ENCODE measurements at regions not wholly inside any gene's neighbourhood (a gene's known extent, or its start where the extent isn't known, plus 50 kb on each side); places are given as distances from the start of the nearest gene placed in this dataset.
A peak's percentile ranks its signal among the peaks of the same experiment; 100 is the strongest.
"Not testable (repeated sequence)": the region's sequence is repeated elsewhere in the genome, so short reads cannot be mapped to it uniquely, and the experiment has no call there.

DNA sequence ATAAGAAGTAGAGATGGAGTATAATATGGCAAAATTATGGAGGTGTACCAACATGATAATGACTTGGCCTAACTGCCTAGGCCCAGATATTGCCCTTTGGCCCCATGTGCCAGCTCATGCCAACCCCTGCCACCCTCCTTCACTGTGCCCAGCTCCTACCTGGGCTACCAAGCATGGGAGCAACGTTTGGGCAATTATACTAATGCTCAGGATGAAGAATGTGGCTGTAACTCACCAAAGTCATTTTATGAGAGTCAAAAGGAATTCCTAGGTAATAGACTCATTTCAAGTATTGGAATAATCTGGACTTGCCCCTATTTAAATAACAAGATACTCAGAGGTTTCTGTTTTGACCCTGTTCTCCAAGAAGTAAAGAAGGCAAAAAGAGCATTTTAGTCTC is 240.2 kb upstream of the IL12A start:
- no peak for DNase-seq

DNA sequence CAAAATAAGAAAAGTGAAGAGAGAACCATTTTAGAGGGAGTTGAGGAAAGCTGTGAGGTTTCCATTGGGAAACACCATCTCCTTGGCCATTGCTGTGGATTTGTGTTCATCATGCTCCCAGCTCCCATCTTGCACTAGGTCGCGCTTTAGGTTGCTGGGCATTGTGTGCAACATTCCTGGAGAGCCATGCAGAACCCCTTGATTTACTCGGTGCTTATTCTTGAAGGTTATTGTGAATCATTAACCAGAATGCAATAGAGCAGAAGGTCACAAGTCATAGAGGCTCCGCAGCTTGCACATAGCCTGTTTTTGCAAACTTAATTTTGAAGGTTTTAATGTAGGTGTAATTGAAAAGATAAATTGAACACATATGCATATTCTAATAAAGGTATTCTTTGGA is 239.2 kb upstream of the IL12A start:
- DNase-seq, result no peak

DNA sequence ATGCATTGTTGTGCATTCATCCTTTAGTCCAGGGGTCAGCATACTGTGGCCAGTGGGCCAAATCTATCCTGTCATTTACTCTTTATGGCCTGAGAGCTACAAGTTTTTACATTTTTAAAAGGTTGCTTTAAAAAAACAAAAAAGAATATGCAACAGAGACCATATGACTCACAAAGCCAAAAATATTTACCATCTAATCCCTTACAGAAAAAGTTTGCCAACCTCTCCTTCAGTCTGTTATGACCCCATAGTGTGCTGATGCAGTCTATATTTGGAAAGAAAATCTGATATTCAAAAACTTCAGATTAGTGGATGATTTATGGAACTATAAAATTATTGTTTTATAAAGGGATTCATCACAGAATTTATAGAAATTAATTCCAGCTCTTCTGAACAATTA is 237.5 kb upstream of the IL12A start:
- no peak for DNase-seq

DNA sequence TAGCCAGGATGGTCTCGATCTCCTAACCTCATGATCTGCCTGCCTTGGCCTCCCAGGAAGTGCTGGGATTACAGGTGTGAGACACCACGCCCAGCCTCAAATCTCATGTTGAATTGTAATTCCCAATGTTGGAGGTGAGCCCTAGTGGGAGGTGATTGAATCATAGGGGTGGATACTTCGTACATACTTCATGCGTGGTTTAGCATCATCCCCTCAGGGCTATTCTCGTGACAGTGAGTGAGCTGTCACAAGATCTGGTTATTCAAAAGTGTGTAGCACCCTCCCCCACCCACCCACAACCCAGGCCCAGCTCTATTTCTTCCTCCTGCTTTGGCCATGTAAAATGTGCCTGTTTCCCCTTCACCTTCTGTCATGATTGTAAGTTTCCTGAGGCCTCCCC is 236.9 kb upstream of the IL12A start:
- DNase-seq, result no peak

DNA sequence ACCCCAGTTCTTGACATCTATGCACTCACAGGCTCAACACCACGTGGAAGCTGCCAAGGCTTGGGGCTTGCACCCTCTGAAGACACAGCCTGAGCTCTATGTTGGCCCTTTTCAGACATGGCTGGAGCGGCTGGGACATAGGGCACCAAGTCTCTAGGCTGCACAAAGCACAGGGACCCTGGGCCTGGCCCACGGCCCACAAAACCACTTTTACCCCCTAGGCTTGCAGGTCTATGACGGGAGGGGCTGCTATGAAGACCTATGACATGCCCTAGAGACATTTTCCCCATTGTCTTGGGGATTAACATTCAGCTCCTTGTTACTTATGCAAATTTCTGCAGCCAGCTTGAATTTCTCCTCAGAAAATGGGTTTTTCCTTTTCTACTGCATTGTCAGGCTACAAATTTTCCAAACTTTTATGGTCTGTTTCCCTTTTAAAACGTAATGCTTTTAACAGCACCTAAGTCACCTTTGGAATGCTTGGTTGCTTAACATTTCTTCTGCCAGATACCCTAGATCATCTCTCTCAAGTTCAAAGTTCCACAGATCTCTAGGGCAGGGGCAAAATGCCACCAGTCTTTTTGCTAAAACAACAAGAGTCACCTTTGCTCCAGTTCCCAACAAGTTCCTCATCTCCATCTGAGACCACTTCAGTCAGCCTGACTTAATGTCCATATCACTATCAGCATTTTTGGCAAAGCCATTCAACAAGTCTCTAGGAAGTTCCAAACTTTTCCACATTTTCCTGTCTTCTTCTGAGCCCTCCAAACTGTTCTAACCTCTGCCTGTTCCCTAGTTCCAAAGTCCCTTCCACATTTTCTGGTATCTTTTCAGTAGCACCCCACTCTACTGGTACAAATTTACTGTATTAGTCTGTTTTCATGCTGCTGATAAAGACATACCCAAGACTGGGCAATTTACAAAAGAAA is 232.1 kb upstream of the IL12A start:
- not testable (repeated sequence) for DNase-seq

DNA sequence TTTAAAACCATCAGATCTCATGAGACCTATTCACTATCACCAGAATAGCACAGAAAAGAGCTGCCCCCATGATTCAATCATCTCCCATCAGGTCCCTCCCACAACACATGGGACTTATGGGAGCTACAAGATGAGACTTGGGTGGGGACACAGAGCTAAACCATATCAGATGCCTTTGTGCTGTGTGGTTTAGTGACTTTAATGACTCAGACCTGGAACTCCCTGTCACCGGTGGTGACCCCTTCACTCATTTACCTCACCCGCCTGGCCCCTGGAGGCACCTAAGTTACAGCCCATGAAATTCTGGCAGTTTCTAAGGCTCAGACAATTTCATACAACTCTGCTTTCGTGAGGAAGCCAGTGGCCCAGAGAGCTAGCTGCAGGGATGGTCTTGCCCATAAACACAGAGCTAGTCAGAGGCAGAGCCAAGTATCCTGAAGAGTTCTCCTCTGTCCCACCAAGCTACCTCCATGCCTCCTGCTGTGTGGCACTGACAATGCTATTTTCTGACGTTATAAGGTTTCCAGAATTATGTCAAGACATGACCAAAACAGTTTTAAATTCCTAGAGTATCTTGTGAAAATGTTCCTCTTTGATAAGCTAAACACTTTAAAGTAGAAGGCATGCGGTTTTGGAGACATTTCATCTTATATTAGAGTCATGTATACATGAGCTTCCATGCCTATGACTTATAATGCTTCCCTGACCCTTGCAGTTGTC is 231.1 kb upstream of the IL12A start:
- DNase-seq, result no peak

DNA sequence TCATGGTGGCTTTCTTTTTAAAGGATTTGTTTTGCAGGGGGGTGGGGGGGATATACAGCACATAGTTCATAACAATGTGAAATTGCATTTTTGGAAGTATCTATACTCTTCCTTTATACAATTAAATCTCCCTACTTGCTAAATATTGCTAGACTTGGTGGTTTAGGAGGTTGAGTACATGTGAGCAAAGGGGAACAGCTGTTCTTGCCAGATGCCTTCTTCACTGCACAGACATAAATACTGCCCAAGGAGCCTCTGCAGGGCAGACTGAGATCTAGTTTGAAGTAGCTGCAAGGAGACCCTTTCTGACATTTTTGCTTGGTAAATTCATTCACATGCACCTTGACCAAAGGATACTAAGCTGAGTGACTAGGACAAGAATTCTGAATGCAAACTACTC is 228.6 kb upstream of the IL12A start:
- no peak for DNase-seq

DNA sequence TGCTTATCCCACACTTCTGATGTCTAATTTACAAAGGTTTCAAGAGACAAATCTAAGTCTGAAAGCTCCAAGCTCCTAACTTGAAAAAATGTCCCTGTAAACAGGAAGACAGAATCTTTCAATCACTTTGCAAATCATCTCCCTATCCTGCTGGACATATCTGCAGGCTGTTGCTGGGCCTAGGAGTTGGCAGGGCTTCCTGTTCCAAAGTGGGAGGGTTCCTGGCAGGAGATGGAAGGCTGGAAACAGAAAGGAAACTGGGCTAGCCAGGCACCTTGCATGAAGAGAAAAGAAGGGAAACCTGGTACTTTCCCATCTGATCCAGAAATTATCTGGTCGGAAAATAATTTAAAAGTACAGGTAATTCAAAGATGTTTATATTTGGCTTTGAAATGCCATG is 227.3 kb upstream of the IL12A start:
- no peak for DNase-seq

DNA sequence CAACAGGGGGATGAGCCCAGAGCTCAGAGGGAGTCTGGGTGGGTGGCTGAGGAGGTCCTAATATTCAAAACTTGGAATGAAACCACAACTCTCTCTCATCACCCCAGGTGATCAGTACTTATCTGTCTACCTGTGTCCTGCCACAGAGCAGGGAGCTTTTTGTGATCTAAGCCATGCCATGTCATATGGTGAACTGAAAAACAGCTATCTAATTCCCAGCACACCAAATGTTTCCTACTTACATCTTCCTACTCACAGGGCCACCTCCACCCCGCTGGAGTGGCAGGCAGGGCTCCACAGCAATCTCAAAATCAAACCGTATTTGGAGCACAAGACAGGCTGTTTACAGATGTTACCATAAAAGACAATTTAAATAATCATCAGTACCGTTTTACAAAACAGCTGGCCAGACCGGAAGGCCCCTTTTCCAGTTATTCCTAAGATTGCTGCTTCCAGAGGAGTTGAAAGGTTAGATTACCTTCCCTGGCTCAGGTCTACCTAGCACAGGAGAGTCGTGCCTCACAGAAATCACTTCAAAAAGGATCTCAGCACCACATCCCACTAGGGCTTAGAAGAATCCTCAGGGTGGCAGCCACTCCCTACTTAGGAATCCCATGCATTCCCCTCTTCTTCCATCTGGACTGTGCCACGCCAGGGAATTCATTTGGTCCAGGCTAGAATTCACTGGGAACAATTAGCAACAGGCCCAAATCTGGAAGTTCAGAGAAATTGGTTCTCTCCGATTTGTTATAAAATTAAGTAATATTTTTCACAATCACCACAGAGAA is 226.6 kb upstream of the IL12A start:
- DNase-seq, result no peak

DNA sequence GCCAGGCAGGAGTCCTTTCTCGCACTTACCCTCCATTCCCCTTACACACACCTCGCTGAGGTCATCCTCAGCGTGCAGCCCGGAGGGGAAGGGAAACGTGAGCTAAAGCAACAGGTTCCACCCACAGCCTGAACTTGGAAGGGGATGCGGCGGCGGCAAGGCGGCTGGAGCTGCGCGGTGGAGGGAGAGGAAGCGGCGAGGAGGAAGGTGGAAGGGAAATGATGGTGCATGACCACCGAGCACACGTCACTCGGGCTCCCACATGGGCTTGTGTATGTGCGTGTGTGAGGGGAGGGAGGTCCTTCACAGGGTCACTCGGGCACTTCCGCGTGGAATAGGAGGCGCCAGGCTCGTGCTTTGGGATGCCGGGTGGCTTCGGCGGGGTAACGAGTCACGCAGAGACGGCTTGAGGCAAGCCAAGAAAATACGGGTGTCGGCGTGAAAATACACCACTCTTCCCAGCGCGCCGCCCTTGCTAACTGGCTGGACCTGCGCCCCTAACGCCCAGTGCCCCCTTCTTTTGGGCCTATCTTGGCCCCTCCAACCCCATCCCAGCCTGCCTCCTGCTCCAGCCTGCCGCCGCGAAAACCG is 225.5 kb upstream of the IL12A start:
- DNase-seq, result peak; percentile 86

DNA sequence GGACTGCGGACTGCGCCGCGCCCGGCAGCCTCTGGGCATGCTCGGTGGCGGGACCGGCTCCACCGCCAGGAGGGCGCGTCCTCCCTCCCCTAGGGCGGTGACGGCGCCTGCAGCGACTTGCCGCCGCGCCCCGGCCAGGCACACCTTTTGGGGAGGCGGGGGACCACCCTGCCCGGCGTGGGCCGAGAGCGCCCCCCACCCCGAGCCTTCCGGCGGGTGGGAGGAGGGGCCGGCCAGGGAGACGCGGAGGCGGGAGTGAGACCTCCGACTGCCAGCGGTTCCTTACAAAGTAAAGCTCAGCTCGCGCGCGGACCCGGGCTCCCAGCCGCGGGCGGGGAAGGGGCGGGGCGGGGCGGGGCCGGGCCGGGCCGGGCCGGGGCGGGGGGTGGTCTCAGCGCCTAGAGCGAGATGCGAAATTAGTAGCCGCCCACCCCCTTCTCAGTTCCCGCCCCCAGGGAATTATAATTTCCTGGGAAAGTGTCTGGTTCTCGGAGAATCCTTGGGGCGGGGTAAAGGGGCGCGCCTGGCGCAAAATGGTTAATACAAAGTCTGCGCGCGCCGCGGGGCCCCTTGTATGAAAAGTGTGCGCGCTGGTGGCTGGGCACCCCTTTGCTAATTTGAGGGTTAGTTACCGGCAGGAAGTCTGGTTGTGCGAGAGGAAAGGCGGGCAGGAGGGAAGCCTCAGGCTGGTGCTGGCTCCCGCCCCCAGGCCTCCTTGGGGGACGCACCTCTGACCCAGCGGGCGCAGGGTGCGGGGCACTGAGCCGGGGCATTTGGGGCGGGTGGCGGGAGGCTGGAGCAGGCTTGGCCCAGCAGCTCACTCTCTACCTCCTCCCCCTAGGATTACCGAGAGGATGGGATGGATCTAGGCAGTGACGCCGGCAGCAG is 224.8 kb upstream of the IL12A start:
- peak; percentile 90 for DNase-seq

DNA sequence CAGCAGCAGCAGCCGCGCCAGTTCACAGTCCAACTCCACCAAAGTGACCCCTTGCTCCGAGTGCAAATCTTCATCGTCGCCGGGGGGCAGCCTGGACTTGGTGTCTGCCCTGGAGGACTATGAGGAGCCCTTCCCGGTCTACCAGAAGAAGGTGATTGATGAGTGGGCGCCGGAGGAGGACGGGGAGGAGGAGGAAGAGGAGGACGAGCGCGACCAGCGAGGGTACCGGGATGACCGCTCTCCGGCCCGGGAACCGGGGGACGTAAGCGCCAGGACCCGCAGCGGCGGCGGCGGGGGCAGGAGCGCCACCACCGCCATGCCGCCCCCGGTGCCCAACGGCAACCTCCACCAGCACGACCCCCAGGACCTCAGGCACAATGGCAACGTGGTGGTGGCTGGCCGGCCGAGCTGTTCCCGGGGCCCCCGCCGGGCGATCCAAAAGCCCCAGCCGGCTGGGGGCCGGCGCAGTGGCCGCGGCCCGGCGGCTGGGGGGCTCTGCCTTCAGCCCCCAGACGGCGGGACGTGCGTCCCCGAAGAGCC is 224.1 kb upstream of the IL12A start:
- peak; percentile 87 for DNase-seq

DNA sequence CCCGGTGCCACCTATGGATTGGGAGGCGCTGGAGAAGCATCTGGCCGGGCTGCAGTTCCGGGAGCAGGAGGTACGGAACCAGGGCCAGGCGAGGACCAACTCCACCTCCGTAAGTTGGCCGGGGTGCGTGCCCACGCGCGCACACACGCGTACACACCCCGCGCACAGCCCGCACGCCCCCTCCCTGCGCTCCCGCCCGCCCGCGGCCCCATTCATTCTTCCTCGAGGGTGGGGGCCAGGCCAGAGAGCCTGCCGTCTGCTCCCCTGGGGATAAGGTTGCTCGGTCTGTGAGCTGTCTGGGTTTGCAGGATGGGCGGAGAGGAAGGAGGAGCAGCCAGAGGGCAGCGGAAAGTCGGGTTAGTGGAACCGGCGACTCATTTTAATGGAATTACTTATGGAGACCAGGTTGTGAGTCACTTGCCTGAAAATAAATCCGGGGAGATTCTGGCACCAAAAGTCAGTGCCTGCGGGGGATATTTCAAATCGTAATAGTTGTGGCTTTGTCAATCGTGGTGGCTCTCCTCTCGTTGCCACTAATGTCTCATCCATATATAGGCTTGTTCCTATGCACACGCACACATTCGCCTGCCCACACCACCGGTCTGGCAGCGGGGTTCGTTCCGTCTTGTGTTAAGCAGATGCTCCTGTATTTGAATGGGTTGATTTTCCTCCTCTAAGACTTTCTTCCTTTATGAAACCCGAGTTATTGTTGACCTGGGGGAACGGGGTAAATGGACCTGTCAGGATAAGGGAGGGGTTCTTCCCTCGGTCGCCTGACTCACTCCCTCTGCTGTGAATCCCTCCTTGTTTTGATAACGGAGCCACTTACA is 223.4 kb upstream of the IL12A start:
- peak; percentile 87 for DNase-seq

DNA sequence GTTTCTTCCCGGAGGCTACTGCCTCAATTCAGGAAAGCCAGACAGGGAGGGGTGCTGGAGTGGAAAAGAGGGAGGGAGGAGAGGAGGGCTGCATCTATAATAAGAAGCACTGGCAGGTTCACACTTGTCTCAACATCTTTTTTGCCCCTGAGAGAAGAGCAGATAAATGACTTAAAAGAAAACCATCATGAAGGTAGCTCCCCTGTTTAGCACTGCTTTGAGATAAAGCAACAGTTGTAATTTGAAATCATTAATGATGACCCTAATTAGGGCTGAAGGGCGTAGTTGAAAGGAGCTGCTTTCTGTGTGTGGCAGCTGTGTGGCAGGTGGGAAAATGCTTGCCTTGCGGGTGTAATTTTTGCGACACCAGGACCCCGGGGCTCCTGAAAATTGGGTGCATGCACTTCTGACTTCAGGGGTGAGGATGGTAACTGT is 222.8 kb upstream of the IL12A start:
- peak; percentile 84 for DNase-seq

DNA sequence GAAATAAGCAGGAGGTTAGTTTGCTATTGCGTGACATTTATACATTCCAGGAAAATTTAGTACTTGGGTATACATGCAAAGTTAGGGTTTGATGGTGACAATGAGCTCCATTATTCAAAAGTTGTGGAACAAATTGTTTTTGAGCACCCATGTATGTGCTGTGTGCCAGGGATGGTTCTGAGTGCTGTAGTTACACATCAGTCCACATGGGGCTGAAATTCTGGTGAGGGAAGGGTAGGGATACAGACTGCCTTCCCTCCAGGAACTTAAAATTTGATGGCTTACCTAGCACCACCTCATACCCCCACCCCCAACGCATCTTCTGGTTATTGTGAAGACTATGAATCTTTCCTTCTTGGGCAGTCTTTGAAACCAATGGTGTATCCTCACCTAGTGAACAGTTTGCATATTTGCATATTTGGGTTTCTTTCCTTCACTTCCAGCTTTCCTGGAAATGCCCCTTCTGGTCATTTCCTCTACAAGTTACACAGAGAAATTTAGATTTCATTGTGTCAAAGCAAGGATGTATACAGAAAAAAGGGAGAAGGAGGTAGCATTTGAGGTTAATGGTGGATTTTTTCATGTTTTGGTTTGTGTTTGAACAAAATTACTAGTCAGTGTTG is 222.0 kb upstream of the IL12A start:
- peak; percentile 54 for DNase-seq

DNA sequence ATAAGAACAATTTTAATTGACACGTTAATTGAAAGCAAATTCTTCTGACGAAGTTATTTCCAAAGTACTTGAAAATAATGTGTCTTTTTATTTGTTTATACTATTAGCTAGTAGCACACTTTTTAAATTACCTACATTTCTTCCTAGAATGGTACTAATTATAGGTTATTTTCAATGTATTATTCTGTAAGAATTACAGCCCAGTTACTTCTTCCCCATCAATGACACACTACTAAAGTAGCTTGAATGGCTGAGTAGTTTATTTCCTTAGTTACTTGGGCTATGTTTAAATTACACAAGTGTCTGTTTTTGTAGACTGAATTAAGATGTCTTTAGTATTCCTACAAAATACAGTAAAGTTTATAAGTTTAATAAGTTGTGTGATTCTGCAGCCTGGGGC is 217.6 kb upstream of the IL12A start:
- no peak for DNase-seq

DNA sequence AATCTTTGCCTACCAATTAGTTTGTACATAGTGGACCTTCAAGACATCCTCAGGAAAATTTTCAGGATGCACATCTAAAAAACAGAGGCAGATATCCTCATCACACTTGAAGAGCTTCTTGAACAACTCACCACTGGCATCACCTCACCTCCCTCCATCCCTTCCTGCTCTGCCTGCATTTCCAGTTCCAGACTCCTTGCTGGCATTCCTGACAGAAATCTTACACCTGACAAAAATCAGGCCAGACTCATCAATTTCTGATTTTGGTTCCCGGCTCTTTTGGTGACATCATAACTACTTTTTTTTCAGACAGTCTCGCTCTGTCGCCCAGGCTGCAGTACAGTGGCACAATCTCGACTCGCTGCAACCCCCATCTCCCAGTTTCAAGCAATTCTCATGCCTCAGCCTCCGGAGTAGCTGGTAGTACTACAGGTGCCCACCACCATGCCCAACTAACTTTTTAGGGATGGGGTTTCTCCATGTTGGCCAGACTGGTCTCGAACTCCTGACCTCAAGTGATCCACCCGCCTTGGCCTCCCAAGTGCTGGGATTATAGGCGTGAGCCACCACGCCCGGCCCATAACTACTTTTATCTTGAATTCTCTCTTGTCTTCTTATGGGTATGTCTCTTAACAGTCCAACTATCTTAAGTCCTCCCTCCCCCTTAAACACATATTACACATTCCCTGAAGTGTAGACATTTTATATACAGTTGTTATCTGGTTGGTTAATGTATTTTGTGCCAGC is 216.6 kb upstream of the IL12A start:
- no peak for DNase-seq

DNA sequence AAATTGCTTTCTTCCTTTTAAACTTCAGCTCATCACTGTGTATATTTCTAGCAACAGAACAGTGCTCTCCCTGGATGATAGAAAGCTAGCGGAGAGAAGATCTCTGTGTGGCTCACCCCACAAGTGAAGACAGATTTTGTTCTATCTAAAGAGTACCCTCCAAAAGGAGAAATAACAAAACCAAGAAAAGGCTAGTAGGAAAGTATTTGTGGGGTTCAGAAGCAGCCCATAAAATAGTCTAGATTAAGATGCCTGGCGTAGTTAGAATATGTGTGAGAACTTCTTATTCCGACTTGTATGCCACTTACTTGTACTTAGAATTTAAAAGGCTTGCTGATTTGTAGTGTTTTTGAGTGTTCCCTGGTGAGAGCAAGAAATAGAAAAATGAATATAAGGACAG is 214.9 kb upstream of the IL12A start:
- no peak for DNase-seq

DNA sequence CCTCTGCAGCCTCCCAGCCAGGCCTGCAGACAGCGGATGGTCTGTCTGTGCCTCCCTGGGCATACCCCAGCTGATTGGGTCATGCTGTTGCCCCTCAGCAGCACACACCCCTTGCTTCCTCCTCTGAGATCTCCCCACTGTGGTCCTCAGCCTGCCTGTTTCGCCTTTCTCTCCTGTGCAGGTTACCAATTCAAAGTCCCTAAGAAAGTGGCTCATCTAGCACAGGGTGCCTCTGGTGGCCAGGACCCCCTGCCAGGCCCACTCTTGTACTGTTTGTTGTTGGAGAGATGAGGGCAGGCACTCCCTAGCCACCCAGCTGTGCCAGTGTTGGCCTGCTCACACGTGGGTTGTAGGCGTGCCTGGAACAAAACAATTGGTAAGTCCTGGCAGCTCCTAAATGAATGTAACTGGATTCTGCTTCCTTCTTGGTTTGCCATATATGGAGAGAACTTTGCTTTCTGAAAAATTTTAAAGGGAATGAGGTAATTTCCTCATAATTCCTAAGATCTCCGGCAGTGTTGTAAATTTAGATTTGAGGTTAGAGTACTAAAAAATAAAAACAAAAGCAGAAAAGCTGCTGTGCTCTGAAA is 213.2 kb upstream of the IL12A start:
- peak; percentile 33 for DNase-seq

All from eye (tissue), 1 donor.